GM18868 (cell line): ENCODE measurements at regions not wholly inside any gene's neighbourhood (a gene's known extent, or its start where the extent isn't known, plus 50 kb on each side); places are given as distances from the start of the nearest gene placed in this dataset.
"Not testable (repeated sequence)": the region's sequence is repeated elsewhere in the genome, so short reads cannot be mapped to it uniquely, and the experiment has no call there.

Experiments
- ATAC-seq: cut with Tn5 transposase; IDR thresholded peaks from one replicate; pipeline ENCODE4 v1.9.1; 2021; ENCODE audit warnings: mild to moderate bottlenecking, moderate library complexity; ENCODE audit not compliant: unreplicated experiment

- no peak for ATAC-seq
Observed at GRCh38 chr2:239664216-239664810, 263.5 kb upstream of the HDAC4 start.

DNA sequence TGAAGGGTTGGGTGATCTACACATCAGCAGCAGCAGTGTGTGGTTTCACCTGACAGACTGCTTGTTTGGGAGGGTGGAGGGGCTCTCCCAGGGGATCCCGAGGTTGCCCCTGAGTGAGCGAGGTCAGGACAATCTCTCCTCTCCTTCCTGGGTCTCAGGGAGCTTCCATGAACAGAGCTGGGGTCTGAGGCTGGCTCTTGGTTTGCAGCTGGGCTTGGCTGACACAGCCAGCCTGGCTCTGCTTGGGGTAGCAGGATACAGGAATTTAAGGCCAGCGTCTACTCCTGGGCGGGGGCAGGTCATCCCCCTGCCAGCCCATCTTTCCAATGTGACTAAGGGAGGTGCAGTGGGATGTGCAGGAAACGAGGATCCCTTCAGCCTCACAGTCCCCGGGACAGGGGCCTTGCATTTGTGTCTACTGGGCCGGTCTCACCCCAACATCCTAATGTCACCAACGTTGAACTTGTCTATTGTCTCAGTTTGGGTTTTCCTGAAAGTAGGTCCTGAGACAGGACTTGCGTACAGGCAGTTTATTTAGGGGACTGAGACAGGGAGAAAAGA is 262.6 kb upstream of the HDAC4 start:
- ATAC-seq = no peak

DNA sequence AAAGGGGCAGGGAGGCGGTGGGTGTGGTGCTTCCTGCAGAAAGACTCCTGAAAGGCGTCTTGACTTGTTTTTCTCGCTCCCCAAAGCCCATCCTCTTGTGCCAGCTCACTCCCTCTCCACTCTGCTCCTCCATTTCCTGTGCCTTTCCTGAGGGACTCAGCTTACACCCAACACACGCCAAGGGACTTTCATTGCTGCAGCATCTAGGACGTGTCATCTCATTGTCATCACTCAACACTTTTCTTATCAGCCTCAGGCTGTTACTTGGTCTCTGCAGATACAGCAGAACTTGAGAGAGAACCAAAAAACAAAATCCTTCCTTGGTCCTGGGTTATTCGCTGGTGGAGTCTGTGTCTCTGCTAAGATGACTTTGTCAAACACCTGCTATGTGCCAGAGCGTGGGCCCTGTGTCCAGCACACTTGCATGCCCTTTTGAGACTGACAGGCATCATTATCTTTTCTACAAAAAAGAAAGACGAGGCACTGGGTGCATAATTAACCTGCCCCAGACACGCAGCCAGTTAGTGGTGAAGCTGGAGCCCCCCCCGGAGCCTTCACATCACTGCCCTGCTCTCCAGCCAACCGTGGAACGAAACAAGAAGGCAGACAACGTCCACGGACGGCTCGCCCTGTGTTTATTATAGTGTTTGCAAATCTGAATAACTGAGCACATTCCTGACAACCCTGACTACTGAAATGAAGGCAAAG is 261.7 kb upstream of the HDAC4 start:
- ATAC-seq = no peak

DNA sequence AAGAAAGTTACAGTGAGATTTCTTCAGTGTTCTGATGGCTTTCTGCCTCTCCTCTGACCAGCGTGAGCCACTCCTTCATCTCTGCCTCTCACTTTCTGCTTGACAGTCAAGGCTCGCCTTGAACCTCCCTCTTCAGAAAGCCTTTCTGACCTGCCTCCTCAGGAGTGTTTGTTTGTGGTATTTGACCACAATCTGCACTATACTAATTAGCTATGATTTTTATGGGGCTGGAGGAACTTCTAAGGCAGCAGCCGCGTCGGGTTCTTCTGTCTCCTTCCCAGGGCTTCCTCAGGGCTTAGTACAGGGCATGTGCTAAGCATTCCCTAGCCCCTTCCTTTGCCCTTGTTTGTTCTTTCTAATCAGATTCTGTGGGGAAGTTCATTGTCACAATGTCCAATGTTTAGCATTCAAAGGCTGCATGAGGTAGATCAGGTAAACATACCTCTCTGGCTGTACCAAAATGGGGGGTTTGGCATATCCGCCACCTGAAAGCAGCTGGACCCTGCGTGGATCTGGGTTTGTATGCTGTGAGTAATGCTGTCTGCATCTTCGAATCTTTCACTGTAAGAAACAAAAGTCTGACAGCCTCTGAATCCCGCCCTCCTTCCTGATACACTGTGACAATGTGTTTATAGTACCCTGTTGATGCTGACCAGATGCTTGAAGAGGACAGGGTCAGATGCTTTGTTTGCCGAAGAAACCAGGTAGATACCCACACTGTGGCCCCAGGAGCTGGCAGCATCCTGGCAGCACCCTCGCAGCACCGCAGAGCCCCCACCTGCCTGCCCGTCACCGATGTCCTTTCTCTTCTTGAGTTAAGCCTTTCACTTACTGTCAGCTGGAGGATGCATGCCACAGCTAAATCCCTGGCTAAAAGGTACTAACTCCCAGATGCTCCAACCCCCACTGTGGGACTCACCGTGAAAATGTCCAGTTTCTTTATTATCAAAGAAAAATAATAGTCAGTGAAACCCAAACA is 260.8 kb upstream of the HDAC4 start:
- no peak for ATAC-seq

GRCh38 chr2:239660390-239661230 is 259.8 kb upstream of the HDAC4 start:
- no peak for ATAC-seq

DNA sequence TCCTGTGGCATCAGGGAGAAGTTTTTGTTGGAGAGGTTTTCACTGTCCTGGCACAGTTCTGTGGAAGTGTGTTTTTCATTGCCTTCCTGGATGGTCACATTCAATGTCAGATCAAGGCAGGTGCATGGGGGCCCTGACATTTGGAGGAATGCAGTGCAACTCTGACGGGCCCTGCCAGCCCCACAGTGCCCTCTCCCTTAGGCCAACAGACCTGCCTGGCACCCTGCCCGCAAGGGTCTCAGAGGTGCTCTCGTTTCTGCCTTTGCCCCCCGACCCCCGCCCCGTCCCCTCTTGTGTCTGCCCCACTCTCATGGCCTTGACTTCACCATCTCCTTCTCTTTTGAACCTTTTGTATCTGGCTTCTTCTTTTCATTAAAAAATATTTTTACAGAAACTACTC is 257.2 kb upstream of the HDAC4 start:
- ATAC-seq = no peak

- ATAC-seq = no peak
Observed at GRCh38 chr2:239657236-239657635, 256.4 kb upstream of the HDAC4 start.

GRCh38 chr2:239654266-239654665 is 253.4 kb upstream of the HDAC4 start:
- no peak for ATAC-seq

DNA sequence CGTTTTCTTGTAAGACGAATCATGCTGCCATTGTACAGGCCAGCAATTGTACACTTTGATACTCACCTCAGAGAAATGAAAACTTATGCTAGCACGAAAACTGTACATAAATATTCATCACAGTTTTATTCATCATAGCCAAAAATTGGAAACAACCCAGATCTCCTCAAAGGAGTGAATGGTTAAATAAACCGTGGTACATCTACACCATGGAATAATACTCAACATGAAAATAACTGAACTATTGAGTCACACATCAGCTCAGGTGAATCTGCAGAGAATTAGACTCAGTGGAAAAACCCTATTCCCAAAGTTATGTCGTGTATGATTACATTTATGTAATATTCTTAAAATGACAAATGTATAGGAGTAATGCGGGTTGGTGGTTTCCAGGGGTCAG is 251.0 kb upstream of the HDAC4 start:
- no peak for ATAC-seq

DNA sequence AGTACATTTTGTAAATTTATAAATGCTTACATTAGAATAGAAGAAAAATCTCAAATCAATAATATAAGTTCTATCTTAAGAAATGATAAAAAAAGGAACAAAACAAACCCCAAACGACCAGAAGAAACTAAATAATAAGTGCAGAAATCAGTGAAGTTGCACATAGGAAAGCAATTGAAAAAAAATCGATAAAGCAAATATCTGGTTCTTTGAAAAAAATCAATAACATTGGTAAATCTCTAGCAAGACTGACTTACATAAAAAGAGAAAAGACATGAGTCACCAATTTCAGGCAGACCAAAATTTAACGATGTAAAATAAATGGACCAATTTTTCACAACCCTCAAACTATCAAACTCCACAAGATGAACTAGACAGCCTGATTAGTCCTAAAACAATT is 249.9 kb upstream of the HDAC4 start:
- no peak for ATAC-seq

- no peak for ATAC-seq
Observed at GRCh38 chr2:239649309-239649708, 248.5 kb upstream of the HDAC4 start.

DNA sequence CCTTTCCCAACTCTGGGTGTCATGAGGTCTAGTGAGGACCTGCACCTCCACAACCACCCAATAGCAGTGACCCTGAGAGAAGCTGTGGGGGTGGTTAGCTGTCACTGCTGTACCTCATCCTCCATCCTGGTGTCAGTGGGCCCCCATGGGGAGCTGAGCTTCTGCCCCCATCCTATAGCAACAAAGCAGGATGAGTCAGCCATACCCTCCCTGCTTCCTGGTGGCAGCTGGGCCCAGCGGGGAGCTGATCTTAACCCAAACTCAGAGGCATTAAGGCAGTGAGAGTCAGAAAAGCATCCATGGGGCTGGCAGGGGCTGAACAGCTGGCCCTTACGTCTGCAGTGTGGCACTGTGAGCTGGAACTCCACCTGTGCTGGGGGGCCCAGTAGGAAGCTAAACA is 247.8 kb upstream of the HDAC4 start:
- no peak for ATAC-seq

GRCh38 chr2:239647052-239647819 is 246.4 kb upstream of the HDAC4 start:
- ATAC-seq = no peak

- no peak for ATAC-seq
Observed at GRCh38 chr2:239646184-239646583, 245.4 kb upstream of the HDAC4 start.

DNA sequence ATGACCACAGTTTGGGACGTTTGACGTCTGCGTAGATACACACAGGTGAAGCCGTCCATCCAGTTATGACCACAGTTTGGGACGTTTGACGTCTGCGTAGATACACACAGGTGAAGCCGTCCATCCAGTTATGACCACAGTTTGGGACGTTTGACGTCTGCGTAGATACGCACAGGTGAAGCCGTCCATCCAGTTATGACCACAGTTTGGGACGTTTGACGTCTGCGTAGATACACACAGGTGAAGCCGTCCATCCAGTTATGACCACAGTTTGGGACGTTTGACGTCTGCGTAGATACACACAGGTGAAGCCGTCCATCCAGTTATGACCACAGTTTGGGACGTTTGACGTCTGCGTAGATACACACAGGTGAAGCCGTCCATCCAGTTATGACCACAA is 243.8 kb upstream of the HDAC4 start:
- ATAC-seq = not testable (repeated sequence)

GRCh38 chr2:239644011-239644410 is 243.2 kb upstream of the HDAC4 start:
- ATAC-seq = no peak

DNA sequence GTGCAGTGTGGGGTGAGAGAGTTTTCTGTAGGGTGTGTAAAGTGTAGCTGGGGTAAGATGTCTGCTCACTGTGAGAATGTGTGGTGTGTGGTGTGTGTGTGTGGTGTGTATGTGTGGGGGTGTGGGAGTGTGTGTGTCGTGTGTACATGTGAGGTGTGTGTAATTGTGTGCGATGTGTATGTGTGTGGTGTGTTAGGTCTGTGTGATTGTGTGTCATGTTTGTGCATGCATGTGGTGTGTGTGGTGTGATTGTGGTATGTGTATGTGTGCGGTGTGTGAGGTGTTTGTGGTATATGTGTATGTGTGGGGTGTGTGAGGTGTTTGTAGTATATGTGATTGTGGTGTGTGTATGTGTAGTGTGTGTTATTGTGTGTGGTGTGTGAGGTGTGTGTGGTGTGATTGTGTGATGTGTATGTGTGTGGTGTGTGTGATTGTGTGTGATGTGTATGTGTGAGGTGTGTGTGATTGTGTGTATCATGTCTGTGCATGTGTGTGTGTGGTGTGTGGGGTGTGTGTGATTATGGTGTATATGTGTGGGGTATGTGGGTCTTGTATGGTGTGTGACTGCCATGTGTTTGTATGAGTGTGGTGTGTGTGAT is 241.7 kb upstream of the HDAC4 start:
- no peak for ATAC-seq

DNA sequence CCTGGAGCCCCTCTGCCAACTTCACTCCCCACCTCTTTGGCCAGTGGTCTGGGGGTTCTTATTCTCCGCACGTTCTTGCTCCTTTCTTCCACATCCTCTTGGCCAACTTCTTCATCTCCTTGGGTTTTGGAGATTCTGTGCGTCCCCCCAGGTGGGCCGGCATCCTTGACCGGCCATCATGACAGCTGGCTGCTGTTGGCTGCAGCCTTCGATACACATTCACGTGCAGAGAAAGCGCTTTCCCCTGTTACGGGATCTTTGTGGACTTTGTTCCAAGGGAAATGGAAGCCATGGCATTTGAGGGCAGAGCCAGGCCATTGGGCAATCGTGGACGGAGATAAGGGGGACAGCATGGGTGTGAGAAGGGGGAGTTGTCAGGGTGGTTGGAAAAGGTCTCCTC is 241.1 kb upstream of the HDAC4 start:
- ATAC-seq = not testable (repeated sequence)
